ENCODE measurements at regions not wholly inside any gene's neighbourhood (a gene's known extent, or its start where the extent isn't known, plus 50 kb on each side); places are given as distances from the start of the nearest gene placed in this dataset.

DNA sequence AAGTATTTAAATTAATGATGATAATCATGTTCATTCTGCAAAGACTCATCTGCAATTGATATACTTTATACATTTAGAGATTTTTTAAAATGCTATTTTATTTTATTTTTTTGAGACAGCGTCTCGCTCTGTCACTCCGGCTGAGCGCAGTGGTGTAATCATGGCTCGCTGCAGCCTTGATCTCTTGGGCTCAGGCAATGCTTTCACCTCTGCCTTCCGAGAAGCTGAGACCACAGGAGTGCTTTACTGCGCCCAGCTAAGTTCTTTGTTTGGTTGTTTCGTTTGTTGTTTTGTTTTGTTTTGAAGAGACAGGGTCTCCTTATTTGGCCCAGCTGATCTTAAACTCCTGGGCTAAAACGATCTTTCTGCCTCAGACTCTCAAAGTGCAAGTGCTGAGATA lies 1541.0 kb downstream of the PCDH7 start:
- H3K9me3 ChIP-seq = no peaks in the 10 kb centered on the region
- H3K9me3 Mint-ChIP-seq (ENCODE audit: unreplicated experiment) = no peaks in the 10 kb centered on the region
- TF ChIP-seq, protein P1, sequence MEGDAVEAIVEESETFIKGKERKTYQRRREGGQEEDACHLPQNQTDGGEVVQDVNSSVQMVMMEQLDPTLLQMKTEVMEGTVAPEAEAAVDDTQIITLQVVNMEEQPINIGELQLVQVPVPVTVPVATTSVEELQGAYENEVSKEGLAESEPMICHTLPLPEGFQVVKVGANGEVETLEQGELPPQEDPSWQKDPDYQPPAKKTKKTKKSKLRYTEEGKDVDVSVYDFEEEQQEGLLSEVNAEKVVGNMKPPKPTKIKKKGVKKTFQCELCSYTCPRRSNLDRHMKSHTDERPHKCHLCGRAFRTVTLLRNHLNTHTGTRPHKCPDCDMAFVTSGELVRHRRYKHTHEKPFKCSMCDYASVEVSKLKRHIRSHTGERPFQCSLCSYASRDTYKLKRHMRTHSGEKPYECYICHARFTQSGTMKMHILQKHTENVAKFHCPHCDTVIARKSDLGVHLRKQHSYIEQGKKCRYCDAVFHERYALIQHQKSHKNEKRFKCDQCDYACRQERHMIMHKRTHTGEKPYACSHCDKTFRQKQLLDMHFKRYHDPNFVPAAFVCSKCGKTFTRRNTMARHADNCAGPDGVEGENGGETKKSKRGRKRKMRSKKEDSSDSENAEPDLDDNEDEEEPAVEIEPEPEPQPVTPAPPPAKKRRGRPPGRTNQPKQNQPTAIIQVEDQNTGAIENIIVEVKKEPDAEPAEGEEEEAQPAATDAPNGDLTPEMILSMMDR (IDR thresholded peaks at IDR 0.05; ENCODE audit: insufficient read depth in 1 of 2, low read depth in 1 of 2, low read length in 1 of 2, severe bottlenecking in 1 of 2, unreplicated experiment in 1 of 2) = no peak
- no peaks in the 10 kb centered on the region for H3K36me3 Mint-ChIP-seq (ENCODE audit: insufficient read depth, unreplicated experiment)
- no TSS peak for BruUV-seq (replicated peaks)
- H3K4me1 Mint-ChIP-seq (ENCODE audit: low read depth, unreplicated experiment) = no peaks in the 10 kb centered on the region
- no peak overlapping the region for H3K4me3 ChIP-seq (ENCODE audit: low read depth, low read length)
- H3K27me3 ChIP-seq (replicated peaks; ENCODE audit: control insufficient read depth, insufficient read depth, low read length) = no peaks in the 10 kb centered on the region
- H3K27ac Mint-ChIP-seq (ENCODE audit: unreplicated experiment) = no peak overlapping the region
- CTCF ChIA-PET = no interaction called here
- no peaks in the 10 kb centered on the region for H3K36me3 ChIP-seq (ENCODE audit: control insufficient read depth, insufficient read depth, low read length)
- no peaks in the 10 kb centered on the region for H3K4me1 ChIP-seq
- POLR2A ChIA-PET = no interaction called here
- intact Hi-C loops (cut with micrococcal nuclease; ENCODE audit: unreplicated experiment) = no loop called here
- no peak overlapping the region for H3K4me3 Mint-ChIP-seq (ENCODE audit: unreplicated experiment)
- DNase-seq = no peak
- H3K27me3 Mint-ChIP-seq (ENCODE audit: insufficient read depth, unreplicated experiment) = no peaks in the 10 kb centered on the region

- no TSS peak for BruUV-seq (replicated peaks)
- no peaks in the 10 kb centered on the region for H3K9me3 ChIP-seq
- DNase-seq = no peak
- ChIA-PET POLR2A (no interaction called here), CTCF (no interaction called here)
- H3K4me1 Mint-ChIP-seq (ENCODE audit: low read depth, unreplicated experiment) = no peaks in the 10 kb centered on the region
- TF ChIP-seq, protein P1 (IDR thresholded peaks at IDR 0.05; ENCODE audit: insufficient read depth in 1 of 2, low read depth in 1 of 2, low read length in 1 of 2, severe bottlenecking in 1 of 2, unreplicated experiment in 1 of 2) = no peak
- intact Hi-C loops (cut with micrococcal nuclease; ENCODE audit: unreplicated experiment) = no loop called here
- H3K9me3 Mint-ChIP-seq (ENCODE audit: unreplicated experiment) = no peaks in the 10 kb centered on the region
- no peaks in the 10 kb centered on the region for H3K4me1 ChIP-seq
- H3K27me3 ChIP-seq (replicated peaks; ENCODE audit: control insufficient read depth, insufficient read depth, low read length) = no peaks in the 10 kb centered on the region
- no peak overlapping the region for H3K4me3 Mint-ChIP-seq (ENCODE audit: unreplicated experiment)
- H3K27ac Mint-ChIP-seq (ENCODE audit: unreplicated experiment) = no peak overlapping the region
- H3K36me3 Mint-ChIP-seq (ENCODE audit: insufficient read depth, unreplicated experiment) = no peaks in the 10 kb centered on the region
- no peaks in the 10 kb centered on the region for H3K36me3 ChIP-seq (ENCODE audit: control insufficient read depth, insufficient read depth, low read length)
- H3K27me3 Mint-ChIP-seq (ENCODE audit: insufficient read depth, unreplicated experiment) = no peaks in the 10 kb centered on the region
- H3K4me3 ChIP-seq (ENCODE audit: low read depth, low read length) = no peak overlapping the region
Measured at GRCh38 chr4:32268863-32269262, 1548.7 kb downstream of the PCDH7 start.

DNA sequence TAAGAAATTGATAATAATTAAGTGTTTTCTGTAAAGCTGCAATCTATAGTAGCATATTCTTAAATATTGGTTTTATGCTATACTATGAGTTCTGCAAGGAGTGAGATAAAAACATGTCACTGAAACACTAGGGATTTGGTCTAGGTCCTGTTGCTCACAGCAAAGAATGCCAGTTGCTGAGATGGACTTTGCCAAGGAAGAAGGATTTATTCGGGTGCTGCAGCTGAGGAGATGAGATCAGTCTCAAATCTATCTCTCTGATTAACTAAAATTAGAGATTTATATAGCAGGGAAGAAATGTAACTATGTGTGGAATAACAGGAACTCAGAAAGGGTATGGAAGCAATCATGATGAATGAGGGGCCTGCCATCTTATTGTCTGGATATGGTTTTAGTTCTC lies 1569.9 kb downstream of the PCDH7 start:
- ChIA-PET CTCF (no interaction called here), POLR2A (no interaction called here)
- no peak for DNase-seq
- Mint-ChIP-seq H3K4me1 (ENCODE audit: low read depth, unreplicated experiment) (no peaks in the 10 kb centered on the region), H3K27ac (ENCODE audit: unreplicated experiment) (no peak overlapping the region), H3K4me3 (ENCODE audit: unreplicated experiment) (no peak overlapping the region), H3K9me3 (ENCODE audit: unreplicated experiment) (peaks cover 18% of the 10 kb centered on the region), H3K36me3 (ENCODE audit: insufficient read depth, unreplicated experiment) (no peaks in the 10 kb centered on the region), H3K27me3 (ENCODE audit: insufficient read depth, unreplicated experiment) (no peaks in the 10 kb centered on the region)
- no peak overlapping the region for H3K4me3 ChIP-seq (ENCODE audit: low read depth, low read length)
- no TSS peak for BruUV-seq (replicated peaks)
- H3K36me3 ChIP-seq (ENCODE audit: control insufficient read depth, insufficient read depth, low read length) = no peaks in the 10 kb centered on the region
- H3K27me3 ChIP-seq (replicated peaks; ENCODE audit: control insufficient read depth, insufficient read depth, low read length) = no peaks in the 10 kb centered on the region
- no peaks in the 10 kb centered on the region for H3K9me3 ChIP-seq
- intact Hi-C loops (cut with micrococcal nuclease; ENCODE audit: unreplicated experiment) = no loop called here
- no peaks in the 10 kb centered on the region for H3K4me1 ChIP-seq
- TF ChIP-seq, protein P1 (IDR thresholded peaks at IDR 0.05; ENCODE audit: insufficient read depth in 1 of 2, low read depth in 1 of 2, low read length in 1 of 2, severe bottlenecking in 1 of 2, unreplicated experiment in 1 of 2) = no peak

Measured in Caco-2 (cell line).